ENCODE measurements at regions not wholly inside any gene's neighbourhood (a gene's known extent, or its start where the extent isn't known, plus 50 kb on each side); places are given as distances from the start of the nearest gene placed in this dataset.

- TF ChIP-seq, protein P1, sequence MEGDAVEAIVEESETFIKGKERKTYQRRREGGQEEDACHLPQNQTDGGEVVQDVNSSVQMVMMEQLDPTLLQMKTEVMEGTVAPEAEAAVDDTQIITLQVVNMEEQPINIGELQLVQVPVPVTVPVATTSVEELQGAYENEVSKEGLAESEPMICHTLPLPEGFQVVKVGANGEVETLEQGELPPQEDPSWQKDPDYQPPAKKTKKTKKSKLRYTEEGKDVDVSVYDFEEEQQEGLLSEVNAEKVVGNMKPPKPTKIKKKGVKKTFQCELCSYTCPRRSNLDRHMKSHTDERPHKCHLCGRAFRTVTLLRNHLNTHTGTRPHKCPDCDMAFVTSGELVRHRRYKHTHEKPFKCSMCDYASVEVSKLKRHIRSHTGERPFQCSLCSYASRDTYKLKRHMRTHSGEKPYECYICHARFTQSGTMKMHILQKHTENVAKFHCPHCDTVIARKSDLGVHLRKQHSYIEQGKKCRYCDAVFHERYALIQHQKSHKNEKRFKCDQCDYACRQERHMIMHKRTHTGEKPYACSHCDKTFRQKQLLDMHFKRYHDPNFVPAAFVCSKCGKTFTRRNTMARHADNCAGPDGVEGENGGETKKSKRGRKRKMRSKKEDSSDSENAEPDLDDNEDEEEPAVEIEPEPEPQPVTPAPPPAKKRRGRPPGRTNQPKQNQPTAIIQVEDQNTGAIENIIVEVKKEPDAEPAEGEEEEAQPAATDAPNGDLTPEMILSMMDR (conservative IDR thresholded peaks at IDR 0.05 in 1 of 2, IDR thresholded peaks at IDR 0.05 in 1 of 2; ENCODE audit: low read depth in 1 of 2, low read length in 2 of 2) = no peak
- TF ChIP-seq EZH2 (IDR thresholded peaks at IDR 0.05; ENCODE audit: low read length, missing control alignments) = no peak
Observed at GRCh38 chr4:30875658-30876269, 155.6 kb downstream of the PCDH7 start.

Measured in fibroblast of lung (primary cell).